NCI-H2227 (cell line): ENCODE measurements at regions not wholly inside any gene's neighbourhood (a gene's known extent, or its start where the extent isn't known, plus 50 kb on each side); places are given as distances from the start of the nearest gene placed in this dataset.
"Not testable (repeated sequence)": the region's sequence is repeated elsewhere in the genome, so short reads cannot be mapped to it uniquely, and the experiment has no call there.

Source experiments
- DNase-seq: peaks from one replicate; lab custom pipeline; 2025; ENCODE audit not compliant: unreplicated experiment; lab: John Stamatoyannopoulos, UW

- no peak for DNase-seq
These were observed 51.9 kb upstream of the USP9X start for GRCh38 chrX:41033299-41033698.

DNA sequence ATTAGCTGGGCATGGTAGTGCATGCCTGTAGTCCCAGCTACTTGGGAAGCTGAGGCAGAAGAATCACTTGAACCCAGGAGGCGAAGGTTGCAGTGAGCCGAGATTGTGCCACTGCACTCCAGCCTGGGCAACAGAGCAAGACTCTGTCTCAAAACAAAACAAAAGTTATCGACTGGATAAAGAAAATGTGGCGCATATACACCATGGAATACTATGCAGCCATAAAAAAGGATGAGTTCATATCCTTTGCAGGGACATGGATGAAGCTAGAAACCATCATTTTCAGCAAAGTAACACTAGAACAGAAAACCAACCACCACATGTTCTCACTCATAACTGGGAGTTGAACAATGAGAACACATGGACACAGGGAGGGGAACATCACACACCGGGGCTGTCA is 50.3 kb upstream of the USP9X start:
- DNase-seq: not testable (repeated sequence)
